ENCODE measurements at regions not wholly inside any gene's neighbourhood (a gene's known extent, or its start where the extent isn't known, plus 50 kb on each side); places are given as distances from the start of the nearest gene placed in this dataset.
"Not testable (repeated sequence)": the region's sequence is repeated elsewhere in the genome, so short reads cannot be mapped to it uniquely, and the experiment has no call there.

- TF ChIP-seq RAD21 (IDR thresholded peaks at IDR 0.05; ENCODE audit: low read length); ELF1 (IDR thresholded peaks at IDR 0.05): not testable (repeated sequence)
Observed at GRCh38 chr20:19139584-19139983, 72.9 kb upstream of the SLC24A3 start.
